ENCODE measurements at regions not wholly inside any gene's neighbourhood (a gene's known extent, or its start where the extent isn't known, plus 50 kb on each side); places are given as distances from the start of the nearest gene placed in this dataset.
A peak's percentile ranks its signal among the peaks of the same experiment; 100 is the strongest.

DNA sequence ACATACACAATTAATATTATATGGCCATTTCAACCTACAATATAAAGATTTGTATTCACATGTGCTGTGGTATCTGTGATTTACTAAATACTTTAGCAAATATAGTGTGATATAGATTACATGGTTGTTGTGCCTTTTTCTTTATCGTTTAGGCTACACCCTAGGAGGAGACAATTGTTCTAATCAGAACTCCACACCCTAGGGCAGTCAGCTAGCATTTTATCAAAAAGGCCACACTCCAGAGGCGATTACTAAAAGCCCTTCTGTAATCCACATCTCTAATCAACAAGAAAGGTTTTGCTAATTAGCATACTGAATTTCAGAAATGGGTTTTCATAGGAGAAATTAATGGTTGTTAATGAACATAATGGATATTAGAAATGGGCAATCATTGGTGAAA is 319.5 kb upstream of the NOCT start:
- DNase-seq (ENCODE audit: low read depth in 2 of 3, low spot score in 2 of 3): no peak

DNA sequence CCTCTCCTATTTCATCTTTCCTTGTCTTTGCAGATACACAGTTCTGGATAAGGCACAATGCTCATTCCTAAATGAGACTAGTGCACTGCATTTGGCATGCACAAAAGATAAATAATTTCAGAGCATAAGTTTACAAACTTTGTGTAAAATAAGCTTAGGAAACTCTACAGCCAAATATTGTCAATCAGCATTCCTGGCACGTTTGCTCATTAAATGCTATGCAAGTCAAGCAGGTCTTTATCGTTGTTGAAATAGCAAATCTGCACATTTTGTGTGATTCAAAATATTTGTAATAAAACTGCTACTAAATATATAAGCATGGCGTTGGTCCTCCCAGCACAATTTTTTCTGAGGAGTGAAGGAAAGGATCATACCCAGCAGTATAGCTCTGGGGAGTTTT is 322.1 kb upstream of the NOCT start:
- DNase-seq (ENCODE audit: low read depth in 2 of 3, low spot score in 2 of 3): no peak

DNA sequence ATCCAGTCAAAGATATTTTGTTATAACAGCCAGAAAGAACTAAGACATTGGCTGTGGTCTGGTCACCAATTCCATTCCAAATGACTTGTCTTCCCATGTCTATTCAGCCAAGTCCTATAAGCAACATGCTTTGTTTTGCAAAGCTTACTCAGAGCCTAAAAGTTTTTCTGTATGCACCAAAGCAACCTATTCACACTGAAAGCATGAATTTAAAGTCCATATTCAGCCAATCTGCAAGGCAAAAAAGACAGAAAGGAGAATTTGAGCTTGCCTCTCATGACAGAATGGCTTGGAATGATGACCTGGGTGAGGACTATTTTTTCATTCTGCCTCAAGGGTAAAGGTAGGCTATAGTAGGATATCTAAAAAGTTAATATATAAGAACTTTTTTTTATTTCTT is 323.2 kb upstream of the NOCT start:
- DNase-seq (ENCODE audit: low read depth in 2 of 3, low spot score in 2 of 3): no peak

DNA sequence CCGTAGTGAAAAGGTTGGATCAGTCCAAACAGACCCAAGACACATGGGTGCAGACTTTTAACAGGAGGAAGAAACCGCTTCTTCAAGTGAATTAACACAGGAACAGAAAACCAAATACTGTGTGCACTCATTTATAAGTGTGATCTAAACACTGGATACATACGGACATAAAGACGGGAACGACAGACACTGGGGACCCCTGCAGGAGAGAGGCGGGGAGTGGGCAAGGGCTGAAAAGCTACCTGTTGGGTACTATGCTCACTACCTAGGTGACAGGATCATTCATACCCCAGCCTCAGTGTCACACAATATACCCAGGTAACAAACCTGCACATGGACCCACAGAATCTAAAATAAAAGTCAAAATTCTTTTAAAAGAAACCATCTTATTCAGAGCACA is 326.0 kb upstream of the NOCT start:
- DNase-seq (ENCODE audit: low read depth in 2 of 3, low spot score in 2 of 3): no peak

DNA sequence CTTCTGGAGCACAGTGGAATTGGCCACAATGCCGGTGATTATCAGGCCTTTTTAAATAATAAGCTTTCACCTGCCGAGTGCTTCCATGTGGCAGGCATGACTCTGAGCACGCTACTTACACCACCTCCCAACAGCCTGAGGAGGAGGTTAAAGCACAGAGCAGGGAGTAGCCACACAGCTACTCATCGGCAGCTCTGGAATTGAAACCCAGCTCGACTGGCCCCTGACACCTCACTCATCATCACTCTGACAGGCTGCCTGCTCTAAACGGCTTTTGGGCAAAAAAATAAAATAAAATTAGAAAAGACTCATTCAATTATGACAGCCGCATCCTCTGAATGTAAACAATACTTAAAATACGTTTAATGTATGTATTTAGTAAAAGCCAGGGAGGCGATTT is 326.4 kb upstream of the NOCT start:
- DNase-seq (ENCODE audit: low read depth in 2 of 3, low spot score in 2 of 3): no peak

DNA sequence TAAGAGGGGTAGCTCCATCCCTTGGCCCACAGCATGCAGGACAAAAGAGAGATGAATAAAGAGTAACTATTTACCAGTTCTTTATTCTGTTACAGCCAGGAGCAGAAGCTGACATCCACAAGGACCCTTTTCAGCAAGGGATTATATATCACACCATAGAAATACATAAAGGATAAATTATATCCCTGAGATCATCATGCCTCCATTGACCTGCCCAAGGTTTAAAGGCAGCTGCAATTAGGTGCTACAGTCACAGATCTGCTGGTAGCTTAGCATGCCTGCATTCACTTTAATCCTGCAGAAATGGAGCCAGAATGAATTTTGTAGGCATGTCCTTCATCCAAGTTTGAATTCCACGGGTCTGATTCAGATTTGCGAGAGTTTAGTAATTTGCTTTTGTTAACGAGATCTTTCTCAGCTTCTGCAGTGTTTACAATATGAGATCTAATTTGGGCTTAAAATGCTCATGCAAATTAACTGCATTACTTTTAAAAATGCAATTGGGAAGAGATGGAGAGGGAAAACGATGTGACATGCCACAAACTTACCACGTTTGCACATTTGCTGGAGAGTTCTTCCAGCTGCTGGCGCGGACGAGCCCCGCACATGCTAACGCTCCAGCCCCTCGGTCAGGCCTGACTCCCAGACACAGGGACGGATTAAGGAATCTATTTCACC is 327.0 kb upstream of the NOCT start:
- DNase-seq (ENCODE audit: low read depth in 2 of 3, low spot score in 2 of 3): no peak

DNA sequence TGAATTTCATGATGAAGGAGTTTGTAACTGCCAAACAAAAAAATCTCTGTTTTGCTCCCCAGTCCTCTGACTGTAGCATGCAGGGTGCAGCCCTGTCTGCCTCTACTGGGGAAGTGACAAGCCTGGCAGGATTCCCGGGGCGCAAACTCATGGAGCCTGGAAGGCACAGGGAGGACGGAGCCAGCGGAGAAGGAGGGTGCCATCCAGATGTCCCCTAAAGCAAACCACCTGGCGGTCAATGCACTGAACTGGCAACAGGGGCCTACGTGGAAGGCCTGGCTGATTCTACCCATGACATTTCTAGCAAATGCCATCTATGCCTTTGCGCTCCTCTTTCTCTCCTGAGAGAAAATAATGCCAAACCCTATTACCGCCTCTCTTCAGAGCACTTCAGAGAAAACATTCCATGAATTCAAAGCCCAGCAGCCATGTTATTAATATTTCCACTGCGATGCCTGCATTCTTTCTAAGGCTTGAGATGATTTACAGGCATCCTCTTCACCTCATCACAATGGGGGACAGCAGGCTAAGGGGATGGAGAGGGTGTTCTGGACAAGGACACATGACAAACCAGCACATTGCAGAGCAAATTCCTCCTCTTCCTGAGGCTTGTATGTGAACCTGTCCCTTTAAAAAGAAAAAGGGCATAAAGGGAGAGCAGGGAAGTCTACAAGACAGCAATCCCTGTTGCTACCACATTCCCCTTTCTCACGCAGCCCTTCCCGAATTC is 329.3 kb upstream of the NOCT start:
- DNase-seq (ENCODE audit: low read depth in 2 of 3, low spot score in 2 of 3): no peak

DNA sequence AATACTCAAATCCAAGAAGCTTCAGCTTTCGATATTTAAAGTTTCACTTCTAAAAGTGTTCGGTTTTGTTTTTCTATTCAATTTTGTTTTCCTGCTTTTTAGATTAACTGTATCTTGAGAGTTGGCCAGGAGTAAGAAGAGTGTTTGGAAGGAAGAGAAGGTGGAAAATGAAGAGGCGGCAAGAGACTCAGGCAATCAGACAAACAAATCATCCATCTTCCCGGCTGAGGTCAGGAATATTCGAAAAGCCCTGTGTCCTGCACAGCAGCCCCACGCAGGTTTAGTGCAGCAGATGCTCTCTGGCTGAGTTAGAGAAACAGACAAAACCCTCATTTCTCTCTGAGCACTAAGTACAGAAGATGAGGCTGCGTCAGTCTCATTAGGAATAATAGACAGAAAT is 330.3 kb upstream of the NOCT start:
- DNase-seq (ENCODE audit: low read depth in 2 of 3, low spot score in 2 of 3): no peak

DNA sequence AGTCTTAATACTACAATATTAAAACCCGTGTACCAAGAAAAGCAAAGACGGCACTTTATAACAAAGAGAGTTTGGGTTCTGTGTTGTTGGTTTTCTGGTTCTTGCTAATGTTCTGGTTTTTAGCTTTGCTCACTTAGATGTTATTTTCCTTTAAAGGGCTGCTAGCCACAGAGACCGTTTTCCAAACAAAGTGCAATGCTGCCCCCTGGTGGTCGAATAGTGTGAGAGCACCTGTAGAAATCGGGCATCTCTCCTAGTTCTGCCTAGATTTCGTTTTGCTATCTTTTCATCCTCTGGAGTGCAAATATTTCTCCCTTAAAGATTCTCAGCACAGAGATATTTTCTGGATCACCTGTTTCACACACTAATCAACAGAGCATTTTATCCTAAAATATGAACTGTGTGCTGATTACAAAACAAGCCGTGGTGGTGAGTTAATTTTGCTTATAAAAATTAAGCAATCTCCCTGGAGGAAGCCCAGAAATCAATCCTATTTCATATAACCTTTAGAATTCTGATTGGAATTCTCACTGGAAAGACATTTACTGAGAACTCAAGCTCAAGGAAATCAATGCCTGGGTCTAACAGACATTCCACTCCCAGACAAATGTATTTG is 334.5 kb upstream of the NOCT start:
- DNase-seq (ENCODE audit: low read depth in 2 of 3, low spot score in 2 of 3): peak; percentile 14 to 81 (median 44)

DNA sequence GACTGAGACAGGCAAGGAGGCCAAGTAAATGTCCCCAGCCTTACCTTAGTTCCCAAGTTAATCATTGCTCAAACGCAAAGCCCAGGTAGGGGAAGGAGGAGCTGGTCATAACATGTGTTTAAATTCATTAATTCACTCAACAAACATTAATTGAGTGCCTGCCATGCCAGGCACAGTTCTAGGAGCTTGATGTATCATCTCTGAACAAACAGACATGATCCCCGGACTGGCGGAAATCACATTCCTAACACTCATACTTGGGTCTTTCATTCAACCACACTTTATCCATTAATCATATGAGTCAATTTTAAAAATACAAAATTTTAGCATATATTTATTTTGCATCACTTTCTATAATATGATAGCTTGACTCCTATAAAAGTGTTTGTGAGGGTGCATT is 335.3 kb upstream of the NOCT start:
- DNase-seq (ENCODE audit: low read depth in 2 of 3, low spot score in 2 of 3): no peak

DNA sequence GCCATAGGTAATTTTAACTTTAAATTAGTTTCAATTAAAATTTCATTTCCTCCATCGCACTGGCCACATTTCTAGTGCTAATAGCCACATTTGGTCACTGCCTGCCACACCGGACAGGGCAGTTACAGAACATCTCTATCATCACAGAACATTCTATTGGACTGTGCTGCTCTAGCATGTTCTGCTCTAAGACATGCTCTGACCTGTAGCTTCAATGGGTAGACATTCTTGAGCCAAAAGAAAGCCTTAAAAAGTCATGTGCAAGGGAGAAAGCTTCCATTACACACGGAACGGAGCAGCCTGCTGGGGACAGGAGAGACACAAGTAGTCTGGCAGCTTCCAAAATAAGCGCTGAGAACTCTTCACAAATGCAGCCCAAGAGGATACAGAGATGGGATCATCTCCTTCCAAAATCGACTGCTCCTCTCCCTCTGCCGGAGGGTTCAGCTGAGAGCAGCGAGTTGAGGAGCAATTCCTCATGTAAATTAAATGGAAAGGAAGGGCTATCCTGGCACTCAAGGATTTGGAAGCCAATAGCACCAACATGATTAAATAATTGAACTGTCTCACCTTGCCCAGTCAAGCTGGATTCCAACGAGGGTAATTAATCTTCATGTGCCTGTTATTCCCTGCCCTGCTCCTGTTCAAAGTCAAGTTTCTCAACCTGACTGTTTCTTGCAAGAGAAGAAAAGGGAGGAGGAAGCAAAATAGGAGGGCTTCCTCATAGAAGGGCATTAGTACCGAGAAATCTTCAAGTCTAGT is 336.4 kb upstream of the NOCT start:
- DNase-seq (ENCODE audit: low read depth in 2 of 3, low spot score in 2 of 3): no peak

DNA sequence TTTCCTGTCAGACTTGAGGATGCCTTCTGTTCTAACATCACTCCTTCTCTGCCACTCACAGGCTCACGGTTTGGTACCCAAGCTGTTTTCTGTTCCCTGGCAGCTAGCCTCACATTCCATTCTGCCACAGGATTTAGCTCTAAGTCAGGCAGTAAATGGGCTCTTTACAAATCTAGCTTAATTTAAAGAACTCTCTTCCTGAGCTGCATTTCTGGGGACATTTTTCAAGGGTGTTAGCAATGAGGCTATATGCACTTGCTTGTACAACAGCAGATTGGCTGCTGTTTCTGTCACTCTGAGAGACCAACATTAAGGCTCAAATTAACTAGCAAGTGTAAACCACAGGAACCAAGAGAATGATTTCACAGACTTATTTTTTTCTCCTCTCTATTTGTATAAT is 337.8 kb upstream of the NOCT start:
- no peak for DNase-seq (ENCODE audit: low read depth in 2 of 3, low spot score in 2 of 3)

DNA sequence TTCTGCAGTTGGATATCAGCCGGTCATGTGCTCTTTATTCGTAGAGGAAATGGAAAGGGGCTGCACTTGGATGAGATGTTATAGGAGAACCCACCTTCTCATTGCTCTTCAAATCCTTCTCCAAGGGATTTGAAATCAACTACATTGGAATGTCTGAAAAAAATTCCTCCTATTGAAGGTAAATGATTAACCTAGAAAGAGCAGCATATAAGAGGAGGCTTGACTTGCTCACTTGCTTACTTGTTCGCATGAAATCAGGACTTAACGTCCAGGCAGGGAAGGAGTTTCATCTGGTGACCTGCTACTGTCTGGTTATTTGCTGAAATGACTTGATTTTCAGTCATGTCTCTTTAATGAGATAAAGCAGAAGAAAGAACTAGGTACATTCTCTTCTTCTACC is 338.4 kb upstream of the NOCT start:
- DNase-seq (ENCODE audit: low read depth in 2 of 3, low spot score in 2 of 3): no peak

DNA sequence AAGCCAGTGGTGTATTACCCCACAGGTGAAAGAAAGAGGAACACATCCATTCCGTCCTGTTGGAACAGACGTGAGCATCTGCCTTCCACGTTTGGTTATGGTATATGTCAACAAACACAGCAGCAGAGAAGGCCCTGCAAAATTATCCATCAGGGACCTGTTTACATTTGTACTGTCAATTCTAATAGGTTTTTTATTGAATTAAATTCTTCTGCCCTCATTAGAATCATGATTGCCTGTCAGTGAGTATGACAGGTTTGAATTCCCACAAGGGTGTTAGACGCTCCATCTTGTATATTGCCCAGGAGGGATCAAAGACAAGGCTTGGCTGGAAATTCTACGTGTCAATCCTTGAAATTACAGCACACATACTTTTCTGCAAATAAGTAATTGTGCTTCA is 339.9 kb upstream of the NOCT start:
- no peak for DNase-seq (ENCODE audit: low read depth in 2 of 3, low spot score in 2 of 3)

DNA sequence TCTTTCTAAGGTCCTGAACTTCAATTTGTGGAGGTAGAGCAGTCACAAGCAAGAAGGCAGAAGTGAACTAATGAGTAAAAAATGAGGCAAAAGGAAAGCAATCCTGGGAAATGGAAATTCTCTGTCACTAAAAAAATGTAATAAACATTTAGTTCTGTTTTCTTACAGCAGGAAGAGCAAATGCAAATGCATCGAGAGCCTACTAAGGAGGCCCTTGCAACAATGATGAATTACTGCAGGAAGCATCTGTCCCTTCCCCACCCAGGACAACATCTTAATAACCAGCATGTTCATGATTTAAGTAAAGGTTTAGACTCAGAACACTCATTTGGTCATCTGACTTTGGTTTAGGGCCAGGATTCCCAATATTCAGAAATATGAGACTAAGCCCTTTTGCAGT is 341.4 kb upstream of the NOCT start:
- no peak for DNase-seq (ENCODE audit: low read depth in 2 of 3, low spot score in 2 of 3)

DNA sequence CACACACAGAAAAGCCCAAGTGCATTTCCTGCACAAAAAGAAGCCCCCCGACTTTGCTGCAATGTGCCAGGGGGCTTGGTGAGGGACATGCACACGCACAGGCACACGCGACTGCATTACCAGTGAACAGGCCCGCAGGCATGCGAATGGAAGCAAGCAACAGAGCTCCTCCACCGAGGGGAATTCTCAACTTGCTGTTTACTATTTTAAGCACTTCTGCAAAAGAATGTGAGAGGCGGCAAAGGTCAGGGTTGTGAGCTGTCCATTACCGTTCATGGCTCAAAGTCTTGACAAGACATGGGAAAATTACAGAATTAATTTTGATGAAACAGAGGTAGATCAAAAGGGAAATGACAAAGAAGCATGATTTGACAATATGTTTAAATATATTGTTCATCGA is 342.5 kb upstream of the NOCT start:
- DNase-seq (ENCODE audit: low read depth in 2 of 3, low spot score in 2 of 3): no peak

DNA sequence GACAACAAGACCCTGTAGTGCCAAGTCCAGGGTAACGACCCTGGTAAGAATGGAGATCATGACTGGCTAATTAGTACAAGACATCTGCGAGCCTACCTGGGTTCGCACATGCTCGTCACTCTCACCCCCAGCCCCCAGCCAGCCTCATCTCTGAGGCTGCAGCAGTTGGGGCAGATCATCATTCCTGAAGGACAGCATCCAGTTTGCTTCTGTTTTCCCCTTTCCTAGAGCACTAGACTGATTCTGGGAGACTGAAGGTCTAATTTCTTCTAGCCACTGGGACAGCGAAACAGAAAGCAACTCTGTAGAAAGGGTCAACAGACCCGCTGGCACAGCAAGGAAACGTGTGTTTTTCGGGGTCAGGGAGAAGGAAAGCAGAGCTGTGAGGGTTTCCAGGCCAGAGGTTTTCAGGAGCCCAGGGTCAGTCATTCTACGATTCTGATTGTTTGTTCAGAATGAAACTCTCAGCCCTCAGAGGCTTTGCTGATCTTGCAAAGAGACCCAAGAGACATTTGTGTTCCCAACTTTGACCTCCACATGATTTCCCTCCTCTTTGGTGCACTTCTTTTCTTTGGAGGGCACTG is 343.1 kb upstream of the NOCT start:
- DNase-seq (ENCODE audit: low read depth in 2 of 3, low spot score in 2 of 3): no peak

DNA sequence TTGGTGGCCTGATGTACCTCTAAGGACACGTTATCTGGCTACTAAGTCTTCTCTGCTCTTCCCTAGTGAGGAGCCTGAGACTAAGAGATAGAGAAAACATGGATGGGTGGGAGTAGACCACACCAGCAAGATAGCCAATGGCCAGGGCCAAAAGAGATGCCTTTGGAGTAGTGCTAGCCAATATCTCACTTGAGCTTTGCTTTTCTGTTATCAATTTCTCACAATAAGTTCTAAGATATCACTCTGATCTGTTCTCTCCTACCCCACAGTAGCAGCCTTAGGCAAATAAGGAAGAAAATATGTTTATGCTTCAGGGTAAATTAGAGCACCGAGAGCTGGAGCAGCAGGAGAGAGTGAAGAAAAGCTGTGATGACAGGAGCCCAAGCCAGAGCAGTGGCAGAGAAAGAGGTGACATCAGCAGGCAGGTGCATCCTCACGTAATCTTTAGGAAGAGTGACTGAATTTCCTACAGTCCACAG is 343.9 kb upstream of the NOCT start:
- DNase-seq (ENCODE audit: low read depth in 2 of 3, low spot score in 2 of 3): no peak

DNA sequence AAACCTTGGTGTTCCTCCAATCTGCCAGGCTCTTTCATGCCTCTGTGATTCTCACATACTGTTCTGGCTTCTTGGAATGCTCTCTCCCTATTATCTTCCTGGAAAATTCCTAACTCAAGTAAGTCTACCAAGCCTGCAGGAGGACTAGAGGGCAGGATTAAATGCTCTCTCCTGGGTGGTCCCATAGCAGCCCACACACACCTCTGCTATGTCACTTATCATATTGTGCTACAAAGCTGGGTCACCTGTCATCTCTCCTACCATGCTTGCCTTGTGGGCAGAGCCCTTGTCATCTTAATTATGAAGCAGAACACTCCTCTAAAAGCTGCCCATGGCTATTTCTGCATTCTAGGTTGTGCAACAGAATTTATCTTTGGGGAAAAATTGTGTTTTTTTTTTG is 344.5 kb upstream of the NOCT start:
- DNase-seq (ENCODE audit: low read depth in 2 of 3, low spot score in 2 of 3): no peak

DNA sequence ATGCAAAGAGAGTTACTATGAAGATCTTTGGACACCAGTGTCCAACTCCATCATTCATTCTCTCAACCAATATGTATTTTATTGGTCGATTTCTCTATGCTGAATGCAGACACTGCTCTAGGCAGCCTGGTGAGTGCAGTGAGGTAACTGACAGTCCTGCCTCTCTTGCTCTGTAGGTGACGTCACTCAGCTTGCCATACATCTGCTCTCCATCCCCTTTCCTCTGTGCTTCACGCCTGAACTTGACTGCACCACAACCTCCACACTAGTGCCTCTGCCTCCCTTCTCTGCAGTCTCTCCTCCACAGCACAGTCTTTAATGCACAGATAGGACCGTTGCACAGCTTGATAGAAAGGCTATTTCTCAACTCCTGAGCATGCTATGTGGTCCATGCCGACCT is 344.9 kb upstream of the NOCT start:
- DNase-seq (ENCODE audit: low read depth in 2 of 3, low spot score in 2 of 3): no peak

DNA sequence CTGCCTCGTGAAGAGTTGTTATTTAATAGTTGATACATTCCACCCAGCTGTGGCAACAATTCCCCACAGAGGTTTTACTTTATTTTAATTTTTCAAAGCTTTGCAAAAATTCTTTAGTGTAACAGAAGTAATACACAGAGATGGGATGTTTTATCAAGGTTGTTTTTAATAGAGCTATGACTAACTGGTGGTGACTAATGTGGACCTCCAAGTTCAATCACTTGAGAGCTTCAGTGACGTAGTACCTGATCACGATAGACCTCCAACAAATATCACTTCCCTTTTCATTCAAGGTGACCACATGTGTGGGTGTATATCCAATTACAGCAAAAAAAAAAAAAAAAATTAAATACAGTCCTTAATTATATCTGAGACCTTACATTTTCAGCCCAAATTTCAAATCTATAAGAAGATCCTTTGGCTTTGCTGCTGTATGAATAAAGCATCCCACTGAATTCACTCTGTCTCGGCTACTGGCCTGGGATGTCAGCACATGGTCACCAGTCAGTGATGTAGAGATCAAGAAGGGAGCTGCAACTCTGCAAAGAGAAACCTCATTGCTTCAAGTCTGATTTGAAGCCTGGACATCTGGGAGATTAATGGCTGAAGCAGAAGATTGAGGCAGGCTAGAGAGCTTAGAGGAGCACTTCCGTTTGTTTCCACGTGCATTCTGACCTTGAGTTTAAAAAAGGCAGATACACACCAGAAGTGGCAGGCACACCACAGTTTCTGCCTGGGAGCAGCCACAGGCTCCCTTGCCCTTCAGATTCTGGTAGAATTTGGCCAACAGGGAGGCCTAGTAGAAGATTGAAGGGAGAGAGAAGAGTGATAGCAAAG is 345.9 kb upstream of the NOCT start:
- DNase-seq (ENCODE audit: low read depth in 2 of 3, low spot score in 2 of 3): no peak

Measured in activated CD8-positive, alpha-beta memory T cell treated with anti-CD3 and anti-CD28 coated beads for 48 hours (primary cell).